GM21619 (cell line): ENCODE measurements at regions not wholly inside any gene's neighbourhood (a gene's known extent, or its start where the extent isn't known, plus 50 kb on each side); places are given as distances from the start of the nearest gene placed in this dataset.
"Not testable (repeated sequence)": the region's sequence is repeated elsewhere in the genome, so short reads cannot be mapped to it uniquely, and the experiment has no call there.

Experiments used
- ATAC-seq: cut with Tn5 transposase; IDR thresholded peaks from one replicate; pipeline ENCODE4 v1.9.1; 2021; ENCODE audit not compliant: unreplicated experiment

- ATAC-seq = no peak
Measured at GRCh38 chr1:98294127-98294526, 367.4 kb upstream of the SNX7 start.

- ATAC-seq = no peak
Measured at GRCh38 chr1:98292994-98293393, 368.5 kb upstream of the SNX7 start.

- ATAC-seq = no peak
Measured at GRCh38 chr1:98289311-98289710, 368.5 kb upstream of the DPYD start.

- no peak for ATAC-seq
Measured at GRCh38 chr1:98288494-98288893, 367.7 kb upstream of the DPYD start.

GRCh38 chr1:98287626-98288025 lies 366.8 kb upstream of the DPYD start:
- ATAC-seq = no peak

GRCh38 chr1:98286656-98287055 lies 365.8 kb upstream of the DPYD start:
- ATAC-seq = no peak

GRCh38 chr1:98285286-98285685 lies 364.5 kb upstream of the DPYD start:
- not testable (repeated sequence) for ATAC-seq

- no peak for ATAC-seq
Measured at GRCh38 chr1:98280049-98280448, 359.2 kb upstream of the DPYD start.

- ATAC-seq = no peak
Measured at GRCh38 chr1:98278055-98278454, 357.2 kb upstream of the DPYD start.

GRCh38 chr1:98277118-98277517 lies 356.3 kb upstream of the DPYD start:
- ATAC-seq = no peak

GRCh38 chr1:98276514-98276913 lies 355.7 kb upstream of the DPYD start:
- no peak for ATAC-seq

- ATAC-seq = no peak
Measured at GRCh38 chr1:98268316-98268715, 347.5 kb upstream of the DPYD start.

- no peak for ATAC-seq
Measured at GRCh38 chr1:98267423-98267822, 346.6 kb upstream of the DPYD start.

GRCh38 chr1:98264727-98265126 lies 343.9 kb upstream of the DPYD start:
- no peak for ATAC-seq

GRCh38 chr1:98260839-98261238 lies 340.0 kb upstream of the DPYD start:
- ATAC-seq = no peak

- ATAC-seq = no peak
Measured at GRCh38 chr1:98260412-98260811, 339.6 kb upstream of the DPYD start.

- ATAC-seq = no peak
Measured at GRCh38 chr1:98256700-98257099, 335.9 kb upstream of the DPYD start.

- ATAC-seq = no peak
Measured at GRCh38 chr1:98253145-98253544, 332.3 kb upstream of the DPYD start.

- no peak for ATAC-seq
Measured at GRCh38 chr1:98251497-98251896, 330.7 kb upstream of the DPYD start.

GRCh38 chr1:98232678-98233077 lies 311.8 kb upstream of the DPYD start:
- no peak for ATAC-seq

- no peak for ATAC-seq
Measured at GRCh38 chr1:98222706-98223105, 301.9 kb upstream of the DPYD start.

GRCh38 chr1:98221923-98222322 lies 301.1 kb upstream of the DPYD start:
- ATAC-seq = no peak

GRCh38 chr1:98217601-98218000 lies 296.8 kb upstream of the DPYD start:
- no peak for ATAC-seq

GRCh38 chr1:98216304-98216703 lies 295.5 kb upstream of the DPYD start:
- no peak for ATAC-seq
